ENCODE measurements at regions not wholly inside any gene's neighbourhood (a gene's known extent, or its start where the extent isn't known, plus 50 kb on each side); places are given as distances from the start of the nearest gene placed in this dataset.

- Histone ChIP-seq H3K27me3 (replicated peaks; ENCODE audit: insufficient read depth) (no peaks in the 10 kb centered on the region), H3K9me3 (no peaks in the 10 kb centered on the region), H3K27ac (no peak overlapping the region), H3K36me3 (no peaks in the 10 kb centered on the region), H3K4me3 (no peak overlapping the region), H3K4me1 (ENCODE audit: control insufficient read depth in 1 of 2, low read depth in 2 of 2) (no peaks in the 10 kb centered on the region)
- ATAC-seq (ENCODE audit: insufficient number of reproducible peaks, low FRiP score, low read depth) (no peak), DNase-seq (ENCODE audit: low spot score) (no peak)
- TF ChIP-seq, protein P1, sequence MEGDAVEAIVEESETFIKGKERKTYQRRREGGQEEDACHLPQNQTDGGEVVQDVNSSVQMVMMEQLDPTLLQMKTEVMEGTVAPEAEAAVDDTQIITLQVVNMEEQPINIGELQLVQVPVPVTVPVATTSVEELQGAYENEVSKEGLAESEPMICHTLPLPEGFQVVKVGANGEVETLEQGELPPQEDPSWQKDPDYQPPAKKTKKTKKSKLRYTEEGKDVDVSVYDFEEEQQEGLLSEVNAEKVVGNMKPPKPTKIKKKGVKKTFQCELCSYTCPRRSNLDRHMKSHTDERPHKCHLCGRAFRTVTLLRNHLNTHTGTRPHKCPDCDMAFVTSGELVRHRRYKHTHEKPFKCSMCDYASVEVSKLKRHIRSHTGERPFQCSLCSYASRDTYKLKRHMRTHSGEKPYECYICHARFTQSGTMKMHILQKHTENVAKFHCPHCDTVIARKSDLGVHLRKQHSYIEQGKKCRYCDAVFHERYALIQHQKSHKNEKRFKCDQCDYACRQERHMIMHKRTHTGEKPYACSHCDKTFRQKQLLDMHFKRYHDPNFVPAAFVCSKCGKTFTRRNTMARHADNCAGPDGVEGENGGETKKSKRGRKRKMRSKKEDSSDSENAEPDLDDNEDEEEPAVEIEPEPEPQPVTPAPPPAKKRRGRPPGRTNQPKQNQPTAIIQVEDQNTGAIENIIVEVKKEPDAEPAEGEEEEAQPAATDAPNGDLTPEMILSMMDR (IDR thresholded peaks at IDR 0.05) = no peak
Measured at GRCh38 chr15:69505956-69506556, 53.4 kb downstream of the RPLP1 start.

GRCh38 chr15:69508659-69509058 lies 56.0 kb downstream of the RPLP1 start:
- no peaks in the 10 kb centered on the region for H3K4me1 ChIP-seq (ENCODE audit: control insufficient read depth in 1 of 2, low read depth in 2 of 2)
- H3K4me3 ChIP-seq = no peak overlapping the region
- no peaks in the 10 kb centered on the region for H3K27me3 ChIP-seq (replicated peaks; ENCODE audit: insufficient read depth)
- H3K27ac ChIP-seq = no peak overlapping the region
- DNase-seq (ENCODE audit: low spot score) (no peak), ATAC-seq (ENCODE audit: insufficient number of reproducible peaks, low FRiP score, low read depth) (no peak)
- H3K36me3 ChIP-seq = no peaks in the 10 kb centered on the region
- TF ChIP-seq, protein P1 (IDR thresholded peaks at IDR 0.05) = no peak
- no peaks in the 10 kb centered on the region for H3K9me3 ChIP-seq

GRCh38 chr15:69509131-69509530 lies 56.5 kb downstream of the RPLP1 start:
- Histone ChIP-seq H3K9me3 (no peaks in the 10 kb centered on the region), H3K4me3 (no peak overlapping the region), H3K27ac (no peak overlapping the region), H3K36me3 (no peaks in the 10 kb centered on the region), H3K27me3 (replicated peaks; ENCODE audit: insufficient read depth) (no peaks in the 10 kb centered on the region), H3K4me1 (ENCODE audit: control insufficient read depth in 1 of 2, low read depth in 2 of 2) (no peaks in the 10 kb centered on the region)
- TF ChIP-seq, protein P1 (IDR thresholded peaks at IDR 0.05) = no peak
- ATAC-seq (ENCODE audit: insufficient number of reproducible peaks, low FRiP score, low read depth) (no peak), DNase-seq (ENCODE audit: low spot score) (no peak)

DNA sequence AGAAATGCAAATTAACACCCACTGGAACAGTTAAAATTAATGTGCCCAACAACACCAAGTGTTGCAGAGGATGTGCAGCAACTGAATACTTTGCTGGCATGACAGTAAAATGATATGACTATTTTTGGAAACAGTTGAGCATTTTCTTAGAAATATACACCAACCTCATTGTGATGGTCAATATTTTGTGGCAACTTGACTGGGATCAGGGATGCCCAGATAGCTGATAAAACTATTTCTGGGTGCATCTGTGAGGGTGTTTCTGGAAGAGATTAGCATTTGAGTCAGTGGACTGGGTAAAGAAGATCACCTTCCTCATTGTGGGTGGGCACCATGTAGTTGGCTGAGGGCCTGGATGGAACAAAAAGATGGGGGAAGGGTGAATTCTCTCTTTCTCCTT lies 57.9 kb downstream of the RPLP1 start:
- ATAC-seq (ENCODE audit: insufficient number of reproducible peaks, low FRiP score, low read depth) (no peak), DNase-seq (ENCODE audit: low spot score) (no peak)
- Histone ChIP-seq H3K27me3 (replicated peaks; ENCODE audit: insufficient read depth) (no peaks in the 10 kb centered on the region), H3K36me3 (no peaks in the 10 kb centered on the region), H3K9me3 (no peaks in the 10 kb centered on the region), H3K4me3 (no peak overlapping the region), H3K27ac (no peak overlapping the region), H3K4me1 (ENCODE audit: control insufficient read depth in 1 of 2, low read depth in 2 of 2) (no peaks in the 10 kb centered on the region)
- TF ChIP-seq, protein P1 (IDR thresholded peaks at IDR 0.05) = no peak

- TF ChIP-seq, protein P1 (IDR thresholded peaks at IDR 0.05) = no peak
- no peak for DNase-seq (ENCODE audit: low spot score)
- Histone ChIP-seq H3K4me3 (no peak overlapping the region), H3K4me1 (ENCODE audit: control insufficient read depth in 1 of 2, low read depth in 2 of 2) (no peaks in the 10 kb centered on the region), H3K9me3 (no peaks in the 10 kb centered on the region), H3K27ac (no peak overlapping the region), H3K36me3 (no peaks in the 10 kb centered on the region), H3K27me3 (replicated peaks; ENCODE audit: insufficient read depth) (no peaks in the 10 kb centered on the region)
- ATAC-seq (ENCODE audit: insufficient number of reproducible peaks, low FRiP score, low read depth) = no peak
Measured at GRCh38 chr15:69511015-69511414, 58.4 kb downstream of the RPLP1 start.
